Middle frontal gyrus (tissue), 1 donor: ENCODE measurements at regions not wholly inside any gene's neighbourhood (a gene's known extent, or its start where the extent isn't known, plus 50 kb on each side); places are given as distances from the start of the nearest gene placed in this dataset.
"Not testable (repeated sequence)": the region's sequence is repeated elsewhere in the genome, so short reads cannot be mapped to it uniquely, and the experiment has no call there.

Experiments
- DNase-seq: peaks from one replicate; pipeline ENCODE4 v3.0.0-alpha.2; 2015; ENCODE audit warnings: low spot score; ENCODE audit errors: extremely low spot score

DNA sequence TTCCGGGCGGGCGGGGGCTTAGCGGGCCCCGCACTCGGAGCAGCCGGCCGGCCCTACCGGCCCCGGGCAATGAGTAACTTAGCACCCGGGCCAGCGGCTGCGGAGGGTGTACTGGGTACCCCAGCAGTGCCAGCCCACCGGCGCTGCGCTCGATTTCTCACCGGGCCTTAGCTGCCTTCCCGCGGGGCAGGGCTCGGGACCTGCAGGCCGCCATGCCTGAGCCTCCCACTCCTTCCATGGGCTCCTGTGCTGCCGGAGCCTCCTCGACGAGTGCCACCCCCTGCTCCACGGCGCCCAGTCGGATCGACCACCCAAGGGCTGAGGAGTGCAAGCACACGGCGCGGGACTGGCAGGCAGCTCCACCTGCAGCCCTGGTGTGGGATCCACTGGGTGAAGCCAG is 427.1 kb downstream of the NAF1 start:
- DNase-seq = not testable (repeated sequence)

GRCh38 chr4:162732876-162733275 is 433.8 kb downstream of the NAF1 start:
- no peak for DNase-seq

DNA sequence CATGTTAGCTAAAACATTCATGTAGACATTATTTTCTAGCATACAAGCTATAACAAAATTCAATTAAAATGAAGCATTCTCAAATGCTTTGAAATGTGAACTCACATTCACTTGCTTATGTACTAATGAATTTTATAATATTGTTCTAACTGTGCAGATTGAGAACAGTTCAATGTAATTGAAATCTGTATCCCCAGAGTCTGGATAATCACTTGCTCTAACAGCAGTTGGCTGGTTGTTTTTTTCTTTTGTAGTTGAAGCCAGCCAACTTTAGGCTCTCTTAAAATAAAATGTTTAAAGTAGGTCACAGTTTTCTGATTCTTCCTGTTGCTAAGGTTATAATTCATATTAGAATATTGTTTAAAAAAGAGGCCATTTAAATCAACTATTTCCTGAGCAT is 438.9 kb downstream of the NAF1 start:
- no peak for DNase-seq

- DNase-seq = no peak
Measured at GRCh38 chr4:162727232-162727631, 439.5 kb downstream of the NAF1 start.

GRCh38 chr4:162715401-162715800 is 451.3 kb downstream of the NAF1 start:
- no peak for DNase-seq

DNA sequence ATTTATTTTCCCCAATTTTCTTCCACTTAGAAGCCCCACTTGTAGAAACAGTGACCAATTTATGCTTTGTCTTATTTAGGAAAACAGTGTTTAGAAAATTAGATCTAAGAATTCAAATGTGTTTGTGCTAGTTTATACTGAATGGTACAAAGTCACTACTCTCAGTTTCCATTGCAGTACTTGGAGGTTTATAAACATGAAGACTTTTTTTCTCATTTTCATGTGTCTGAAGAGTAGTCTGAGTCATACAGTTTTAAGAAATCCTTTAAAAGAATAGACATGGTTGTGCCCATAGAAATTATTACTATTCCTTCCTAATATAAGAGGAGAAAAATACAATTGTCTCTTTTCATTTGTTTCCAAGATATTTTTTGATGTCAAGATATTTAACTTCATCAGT is 458.7 kb downstream of the NAF1 start:
- no peak for DNase-seq

- no peak for DNase-seq
Measured at GRCh38 chr4:162706632-162707031, 460.1 kb downstream of the NAF1 start.

GRCh38 chr4:162706051-162706450 is 460.6 kb downstream of the NAF1 start:
- DNase-seq = no peak

GRCh38 chr4:162705130-162705803 is 461.4 kb downstream of the NAF1 start:
- DNase-seq = no peak

DNA sequence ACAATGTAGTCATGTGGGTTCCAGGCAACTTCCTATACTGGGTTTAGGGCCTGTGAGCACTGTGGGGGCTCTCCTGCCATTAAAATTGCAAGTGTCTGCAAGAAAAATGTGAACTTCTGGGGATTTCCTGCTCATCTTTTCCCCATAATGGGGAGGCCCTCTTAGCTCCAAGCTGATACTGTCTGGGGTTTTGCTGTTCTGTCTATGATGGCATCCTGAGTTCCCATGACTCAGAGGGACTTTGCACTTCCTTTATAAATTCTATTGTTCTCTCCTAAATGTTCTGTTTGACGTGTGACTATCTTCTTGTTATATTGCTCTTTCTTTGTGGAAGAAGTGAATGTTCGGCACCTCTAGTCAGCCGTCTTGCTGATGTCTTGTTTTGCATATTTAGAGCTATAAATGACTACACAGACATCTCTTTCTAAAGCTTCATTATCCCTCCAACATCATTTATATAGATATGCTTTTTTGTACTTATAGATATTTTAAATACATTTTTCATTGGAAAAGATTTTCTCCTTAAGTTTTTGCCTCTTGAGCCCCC is 465.8 kb downstream of the NAF1 start:
- DNase-seq = no peak

DNA sequence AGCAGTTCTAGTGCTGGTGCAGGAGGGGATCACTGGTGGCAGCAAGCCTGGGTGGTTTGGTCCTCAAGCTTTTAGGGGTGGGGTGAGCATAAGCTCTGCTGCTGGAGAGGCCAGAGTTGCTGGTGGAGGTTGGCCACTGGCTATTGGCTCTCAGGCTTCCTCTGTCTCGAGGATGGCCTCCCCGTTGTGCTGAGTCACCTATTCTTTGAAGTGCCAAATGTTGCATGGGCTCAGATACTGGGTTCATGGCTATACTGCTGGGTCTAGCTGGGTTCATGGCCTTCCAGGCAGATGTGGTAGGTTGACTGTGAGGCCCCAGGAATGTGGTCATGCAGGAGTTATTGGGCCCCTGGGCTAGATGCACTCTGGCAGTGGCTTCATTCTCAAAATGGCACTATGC is 466.3 kb downstream of the NAF1 start:
- DNase-seq = no peak

- no peak for DNase-seq
Measured at GRCh38 chr4:162699629-162700028, 467.1 kb downstream of the NAF1 start.

DNA sequence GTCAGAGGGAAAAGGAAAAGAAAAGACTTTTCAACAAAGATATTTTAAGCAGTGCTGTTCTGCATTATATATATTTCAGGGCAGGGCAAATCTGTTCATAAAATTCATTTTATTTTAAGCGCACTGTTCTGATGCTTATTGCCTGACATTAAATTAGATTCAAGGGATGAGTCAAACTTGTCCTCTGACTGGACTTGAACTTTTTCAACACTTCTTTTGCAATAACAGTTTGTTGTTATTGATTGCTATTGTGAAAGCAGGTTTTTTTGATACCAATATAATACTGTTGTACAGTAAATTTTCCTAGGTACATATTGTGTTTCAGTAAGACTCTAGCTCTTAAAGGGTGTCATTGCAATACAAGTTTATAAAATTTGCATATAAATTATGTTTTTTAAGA is 481.3 kb downstream of the NAF1 start:
- no peak for DNase-seq

DNA sequence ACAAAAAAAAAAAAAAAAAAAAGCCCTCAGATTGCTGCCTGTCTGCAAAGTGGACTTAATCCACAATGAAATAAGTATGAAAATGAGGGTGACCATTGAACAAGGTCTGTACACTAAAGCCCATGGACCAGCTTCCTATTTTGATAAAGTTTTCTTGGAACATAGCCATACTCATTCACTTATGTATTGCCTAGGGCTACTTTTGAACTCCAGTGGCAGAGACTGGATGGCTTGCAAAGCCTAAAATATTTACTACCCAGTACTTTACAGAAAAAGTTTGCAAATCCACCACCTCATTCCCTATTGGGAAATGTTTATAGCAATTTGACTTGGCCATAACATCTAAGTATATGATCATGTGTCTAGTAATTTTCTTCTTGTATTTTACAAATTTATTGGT is 481.7 kb downstream of the NAF1 start:
- DNase-seq = no peak

DNA sequence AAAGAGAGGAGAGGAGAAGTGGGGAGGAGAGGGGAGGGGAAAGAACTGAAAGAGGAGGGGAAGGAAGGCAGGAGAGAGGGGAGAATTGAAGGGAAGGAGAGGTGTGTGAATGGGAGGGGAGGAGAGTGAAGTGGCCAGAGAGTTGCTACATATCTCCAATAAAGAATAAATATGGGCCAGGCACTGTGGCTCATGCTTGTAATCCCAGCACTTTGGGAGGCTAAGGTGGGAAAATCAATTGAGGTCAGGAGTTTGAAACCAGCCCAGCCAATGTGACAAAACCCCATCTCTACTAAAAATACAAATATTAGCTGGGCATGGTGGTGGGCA is 482.4 kb downstream of the NAF1 start:
- DNase-seq = no peak

GRCh38 chr4:162683659-162684370 is 482.9 kb downstream of the NAF1 start:
- DNase-seq = no peak

DNA sequence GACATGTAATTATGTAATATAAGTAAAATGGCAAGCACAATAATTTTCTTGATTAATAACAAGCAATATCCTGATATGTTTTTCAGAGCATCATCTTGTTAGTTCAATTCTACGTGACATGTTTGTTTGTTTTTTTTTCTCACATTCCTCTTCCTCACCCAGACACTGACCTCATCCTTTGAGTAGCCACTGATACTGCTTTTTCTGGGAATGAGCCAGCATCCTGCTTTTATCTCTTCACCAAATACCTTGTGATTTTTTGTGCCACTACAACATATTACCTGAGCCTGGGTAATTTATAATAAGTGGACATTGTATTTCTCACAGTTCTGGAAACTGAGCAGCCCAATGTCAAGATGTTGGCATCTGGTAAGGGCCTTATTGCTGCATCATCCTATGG is 484.0 kb downstream of the NAF1 start:
- no peak for DNase-seq

GRCh38 chr4:162681212-162681611 is 485.5 kb downstream of the NAF1 start:
- DNase-seq = no peak

GRCh38 chr4:162675661-162676060 is 491.0 kb downstream of the NAF1 start:
- DNase-seq = no peak

- DNase-seq = no peak
Measured at GRCh38 chr4:162661913-162662312, 498.1 kb upstream of the FSTL5 start.

DNA sequence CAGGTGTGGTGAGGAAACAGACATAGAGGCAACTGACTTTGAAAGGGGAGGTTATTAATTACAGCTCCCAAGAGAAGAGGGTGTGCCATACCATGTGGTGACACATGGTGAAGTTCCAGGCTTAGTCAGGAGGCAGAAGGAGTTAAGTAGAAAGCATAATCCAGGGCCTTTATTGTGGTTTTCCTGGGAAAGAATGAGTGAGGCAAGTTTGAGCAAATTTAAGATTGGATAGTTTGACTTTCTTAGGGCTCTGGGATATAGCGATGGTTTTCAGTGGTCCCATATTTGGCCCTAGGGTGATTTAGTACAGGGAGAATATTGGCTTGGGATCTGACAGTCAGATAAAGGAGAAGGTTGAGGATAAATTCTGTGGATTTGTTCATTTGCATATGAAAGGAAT is 495.9 kb upstream of the FSTL5 start:
- DNase-seq = no peak

- DNase-seq = no peak
Measured at GRCh38 chr4:162657966-162658365, 494.2 kb upstream of the FSTL5 start.

GRCh38 chr4:162650166-162650565 is 486.4 kb upstream of the FSTL5 start:
- DNase-seq = no peak
